ENCODE measurements at regions not wholly inside any gene's neighbourhood (a gene's known extent, or its start where the extent isn't known, plus 50 kb on each side); places are given as distances from the start of the nearest gene placed in this dataset.

GRCh38 chr9:26535151-26535550 is 357.5 kb downstream of the CAAP1 start:
- H3K4me3 ChIP-seq (ENCODE audit: low read depth, low read length) = no peak overlapping the region
- no peak for TF ChIP-seq CTCF (IDR thresholded peaks at IDR 0.05; ENCODE audit: borderline replicate concordance, insufficient read depth, low read depth, low read length)

- TF ChIP-seq CTCF (IDR thresholded peaks at IDR 0.05; ENCODE audit: borderline replicate concordance, insufficient read depth, low read depth, low read length) = no peak
- H3K4me3 ChIP-seq (ENCODE audit: low read depth, low read length) = no peak overlapping the region
These were observed 361.8 kb downstream of the CAAP1 start for GRCh38 chr9:26530841-26531240.

GRCh38 chr9:26527931-26528330 is 364.7 kb downstream of the CAAP1 start:
- no peak overlapping the region for H3K4me3 ChIP-seq (ENCODE audit: low read depth, low read length)
- no peak for TF ChIP-seq CTCF (IDR thresholded peaks at IDR 0.05; ENCODE audit: borderline replicate concordance, insufficient read depth, low read depth, low read length)

GRCh38 chr9:26524267-26524666 is 368.3 kb downstream of the CAAP1 start:
- no peak overlapping the region for H3K4me3 ChIP-seq (ENCODE audit: low read depth, low read length)
- no peak for TF ChIP-seq CTCF (IDR thresholded peaks at IDR 0.05; ENCODE audit: borderline replicate concordance, insufficient read depth, low read depth, low read length)

- no peak for TF ChIP-seq CTCF (IDR thresholded peaks at IDR 0.05; ENCODE audit: borderline replicate concordance, insufficient read depth, low read depth, low read length)
- no peak overlapping the region for H3K4me3 ChIP-seq (ENCODE audit: low read depth, low read length)
These were observed 369.0 kb downstream of the CAAP1 start for GRCh38 chr9:26523577-26523976.

- no peak for TF ChIP-seq CTCF (IDR thresholded peaks at IDR 0.05; ENCODE audit: borderline replicate concordance, insufficient read depth, low read depth, low read length)
- H3K4me3 ChIP-seq (ENCODE audit: low read depth, low read length) = no peak overlapping the region
These were observed 372.5 kb downstream of the CAAP1 start for GRCh38 chr9:26520141-26520540.

- no peak for TF ChIP-seq CTCF (IDR thresholded peaks at IDR 0.05; ENCODE audit: borderline replicate concordance, insufficient read depth, low read depth, low read length)
- H3K4me3 ChIP-seq (ENCODE audit: low read depth, low read length) = no peak overlapping the region
These were observed 375.7 kb downstream of the CAAP1 start for GRCh38 chr9:26516773-26517343.

Measured in GM12875 (cell line).